A673 (cell line): ENCODE measurements at regions not wholly inside any gene's neighbourhood (a gene's known extent, or its start where the extent isn't known, plus 50 kb on each side); places are given as distances from the start of the nearest gene placed in this dataset.

ENCODE experiments used
- BruUV-seq: library from RNA; stranded (reverse); fragments of 400-500 nt; replicated peaks from 2 replicates; lab custom pipeline; 2021; lab: Mats Ljungman, UMichigan
- CTCF ChIA-PET: fragments of 300-600 bp; sonication (Branson Sonifier 250); formaldehyde crosslinking; loops from one replicate; lab custom pipeline; 2022; ENCODE audit warnings: antibody characterized with exemption; lab: Charles Lee
- POLR2A ChIA-PET: fragments of 300-600 bp; sonication (Branson Sonifier 250); formaldehyde crosslinking; loops from one replicate; lab custom pipeline; 2022; ENCODE audit warnings: antibody characterized with exemption; ENCODE audit not compliant: low non-redundant PET; lab: Charles Lee
- DNase-seq: peaks from one replicate; pipeline ENCODE4 v3.0.0-alpha.2; 2015; ENCODE audit warnings: low spot score
- H3K27ac ChIP-seq: fragments of 200-600 bp; sonication (generic); 2 replicates; pipeline ENCODE4 v1.5.1; 2016; ENCODE audit warnings: mixed run types, low read depth, mild to moderate bottlenecking, mixed read lengths, antibody characterized with exemption, low read length; ENCODE audit not compliant: poor library complexity, severe bottlenecking
- H3K27me3 ChIP-seq: fragments of 200-600 bp; sonication (generic); replicated peaks from 2 replicates; pipeline ENCODE4 v1.6.1; 2017; ENCODE audit warnings: mixed run types, low read depth, mild to moderate bottlenecking, mixed read lengths, antibody characterized with exemption, low read length; ENCODE audit not compliant: insufficient read depth, poor library complexity
- H3K36me3 ChIP-seq: fragments of 200-600 bp; sonication (generic); 2 replicates; pipeline ENCODE4 v1.6.1; 2016; ENCODE audit warnings: mixed run types, mild to moderate bottlenecking, mixed read lengths, antibody characterized with exemption, low read length; ENCODE audit not compliant: insufficient read depth, poor library complexity, severe bottlenecking
- H3K4me1 ChIP-seq: fragments of 200-600 bp; sonication (generic); 2 replicates; pipeline ENCODE4 v1.6.1; 2017; ENCODE audit warnings: mixed run types, mild to moderate bottlenecking, mixed read lengths, antibody characterized with exemption, low read length; ENCODE audit not compliant: insufficient read depth, poor library complexity, severe bottlenecking
- H3K4me3 ChIP-seq: fragments of 200-600 bp; sonication (generic); 2 replicates; pipeline ENCODE4 v1.5.1; 2016; ENCODE audit warnings: low read depth, mixed run types, mild to moderate bottlenecking, mixed read lengths, low read length; ENCODE audit not compliant: poor library complexity, severe bottlenecking
- H3K9me3 ChIP-seq: fragments of 200-600 bp; sonication (generic); 2 replicates; pipeline ENCODE4 v1.6.1; 2016; ENCODE audit warnings: mixed run types, low read depth, mild to moderate bottlenecking, mixed read lengths, antibody characterized with exemption, low read length; ENCODE audit not compliant: poor library complexity, severe bottlenecking
- CTCF ChIP-seq: fragments of 300-800, 200-600 bp; sonication (generic); conservative IDR thresholded peaks from 2 replicates; pipeline ENCODE4 v1.5.1; 2017; ENCODE audit warnings: low read depth, mild to moderate bottlenecking, antibody characterized with exemption, low read length, moderate library complexity, mixed read lengths
- EZH2 ChIP-seq: fragments of 200-600 bp; sonication (generic); IDR thresholded peaks from 2 replicates; pipeline ENCODE4 v1.6.1; 2017; ENCODE audit warnings: borderline replicate concordance, low read depth, mild to moderate bottlenecking, mixed read lengths, antibody characterized with exemption, low read length; ENCODE audit not compliant: poor library complexity, severe bottlenecking
- intact Hi-C: fragments of 100-400 bp; cut with micrococcal nuclease; formaldehyde crosslinking; loops from one replicate; pipeline ENCODE4 v1.10.0; 2022; ENCODE audit not compliant: unreplicated experiment

DNA sequence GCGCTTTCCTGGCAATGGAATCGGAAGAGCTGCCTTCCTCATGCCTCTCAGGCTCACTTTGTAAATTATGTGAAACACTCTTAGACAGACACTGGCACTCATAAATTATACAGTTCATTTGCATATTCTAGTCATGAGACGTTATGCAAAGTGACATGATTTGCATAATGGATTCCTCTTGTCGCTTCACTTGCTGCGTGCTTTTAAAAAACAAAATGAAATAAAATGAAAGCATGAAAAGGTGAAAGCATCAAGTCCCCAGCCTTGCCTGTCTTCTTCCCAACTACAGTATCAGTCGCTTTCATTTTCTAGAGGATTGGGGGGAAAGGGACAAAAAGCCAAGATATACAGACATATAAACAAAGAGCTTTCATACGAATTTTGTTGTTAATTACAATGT, 252.8 kb upstream of the PMFBP1 start:
- DNase-seq, result peak; percentile 24
- no TSS peak for BruUV-seq
- H3K27ac ChIP-seq, result no peak overlapping the region
- H3K4me3 ChIP-seq, result peak overlapping the region; percentile 24
- ChIA-PET POLR2A (no interaction called here), CTCF (no interaction called here)
- H3K9me3 ChIP-seq, result peaks cover 4% of the 10 kb centered on the region
- TF ChIP-seq EZH2 (no peak), CTCF (no peak)
- intact Hi-C loops, result no loop called here
- peaks cover 21% of the 10 kb centered on the region for H3K27me3 ChIP-seq
- H3K4me1 ChIP-seq, result peaks cover 8% of the 10 kb centered on the region
- H3K36me3 ChIP-seq, result no peaks in the 10 kb centered on the region

DNA sequence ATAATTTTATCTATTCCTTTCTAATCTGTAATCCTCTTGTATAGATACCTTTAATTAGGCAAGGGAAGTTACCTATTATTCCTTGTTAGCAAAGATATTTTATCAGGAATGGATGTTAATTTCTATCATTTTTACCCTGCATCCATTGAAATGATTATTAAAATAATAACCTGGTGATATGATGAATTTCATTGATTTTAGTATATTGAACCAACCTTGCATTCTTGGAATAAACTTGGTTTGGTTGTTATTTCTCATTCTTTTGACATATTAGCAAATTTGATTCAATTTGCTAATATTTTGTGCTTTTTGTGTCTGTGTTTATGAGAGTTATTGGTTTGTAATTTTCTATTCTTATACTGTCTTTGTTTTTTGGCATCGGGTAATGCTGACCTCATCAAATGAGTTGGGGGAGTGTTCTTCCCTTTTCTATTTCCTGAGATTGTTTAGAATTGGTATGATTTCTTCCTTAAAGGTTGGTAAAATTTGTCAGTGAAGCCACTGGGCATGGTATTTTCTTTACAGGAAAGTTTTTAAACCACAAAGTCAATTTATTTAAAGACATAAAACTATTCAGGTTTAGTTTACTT, 250.4 kb upstream of the PMFBP1 start:
- intact Hi-C loops, result no loop called here
- Histone ChIP-seq H3K9me3 (peaks cover 4% of the 10 kb centered on the region), H3K4me1 (peaks cover 8% of the 10 kb centered on the region), H3K27me3 (peaks cover 9% of the 10 kb centered on the region), H3K4me3 (no peak overlapping the region), H3K27ac (no peak overlapping the region), H3K36me3 (no peaks in the 10 kb centered on the region)
- DNase-seq, result no peak
- TF ChIP-seq CTCF (no peak), EZH2 (no peak)
- CTCF ChIA-PET, result no interaction called here
- no TSS peak for BruUV-seq
- POLR2A ChIA-PET, result no interaction called here

DNA sequence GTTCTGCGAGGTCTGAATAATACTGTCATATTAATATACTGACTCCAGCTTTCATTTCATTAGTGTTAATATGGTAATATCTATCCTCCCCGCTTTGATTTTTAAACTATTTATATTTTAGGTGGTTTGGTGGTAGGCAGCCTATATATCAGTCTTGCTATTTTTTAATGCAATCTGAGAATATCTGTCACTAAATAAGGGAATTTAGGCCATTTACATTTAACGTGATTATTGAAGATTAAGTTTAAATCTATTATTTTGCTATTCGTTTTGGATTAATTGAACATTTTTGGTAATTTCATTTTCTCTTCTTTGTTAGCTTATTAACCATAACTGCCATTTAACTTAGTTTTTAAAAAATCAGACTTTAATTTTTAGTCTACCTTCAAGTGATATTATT, 247.7 kb upstream of the PMFBP1 start:
- H3K9me3 ChIP-seq, result peaks cover 4% of the 10 kb centered on the region
- H3K27ac ChIP-seq, result no peak overlapping the region
- DNase-seq, result no peak
- intact Hi-C loops, result no loop called here
- CTCF ChIA-PET, result no interaction called here
- BruUV-seq, result no TSS peak
- H3K36me3 ChIP-seq, result no peaks in the 10 kb centered on the region
- TF ChIP-seq EZH2 (no peak), CTCF (no peak)
- H3K27me3 ChIP-seq, result no peaks in the 10 kb centered on the region
- POLR2A ChIA-PET, result no interaction called here
- no peak overlapping the region for H3K4me3 ChIP-seq
- peaks cover 3% of the 10 kb centered on the region for H3K4me1 ChIP-seq
